ENCODE measurements at regions not wholly inside any gene's neighbourhood (a gene's known extent, or its start where the extent isn't known, plus 50 kb on each side); places are given as distances from the start of the nearest gene placed in this dataset.

- H2BK15ac ChIP-seq (ENCODE audit: low read length): no peak overlapping the region
- no peak overlapping the region for H3K27ac ChIP-seq (ENCODE audit: low read depth, low read length)
- H2BK5ac ChIP-seq (ENCODE audit: low read depth, low read length): no peak overlapping the region
- no peak overlapping the region for H2BK20ac ChIP-seq (ENCODE audit: low read length)
- no peak overlapping the region for H3K56ac ChIP-seq (replicated peaks; ENCODE audit: insufficient read length, low read depth, low read length)
- ChIA-PET POLR2A (ENCODE audit: partially characterized antibody) (no interaction called here), CTCF (ENCODE audit: partially characterized antibody) (interaction anchor here (0.6 to 0.8 kb wide), 4 partner anchors 10 to 1268 kb away, joined by 3 read pairs; no protein-coding TSS in a partner anchor)
- no peak overlapping the region for H3K4me2 ChIP-seq (ENCODE audit: insufficient read depth in 1 of 2, low read depth in 2 of 2, low read length in 2 of 2)
- H3K4me3 ChIP-seq (ENCODE audit: extremely low read depth in 1 of 4, insufficient read depth in 2 of 4, low read depth in 3 of 4, low read length in 4 of 4): no peak overlapping the region
- no peak overlapping the region for H4K8ac ChIP-seq (ENCODE audit: extremely low read depth, insufficient read depth, low read length)
- H4K20me1 ChIP-seq (replicated peaks in 1 of 2; ENCODE audit: control insufficient read depth in 1 of 2, insufficient read depth in 2 of 2, low read length in 2 of 2): no peaks in the 10 kb centered on the region
- no peak overlapping the region for H3K4ac ChIP-seq (replicated peaks; ENCODE audit: insufficient read length, low read depth, low read length)
- no peak overlapping the region for H3K14ac ChIP-seq (ENCODE audit: insufficient read length)
- no peaks in the 10 kb centered on the region for H3K9me3 ChIP-seq (ENCODE audit: insufficient read depth in 2 of 2, low read depth in 1 of 2, low read length in 1 of 2)
- H3K4me1 ChIP-seq (replicated peaks in 1 of 4; ENCODE audit: control insufficient read depth in 3 of 4, insufficient read depth in 4 of 4, low read length in 3 of 4): no peaks in the 10 kb centered on the region
- H3K79me2 ChIP-seq (ENCODE audit: control insufficient read depth in 1 of 2, insufficient read depth in 2 of 2, low read length in 2 of 2): no peaks in the 10 kb centered on the region
- no peaks in the 10 kb centered on the region for H3K79me1 ChIP-seq (ENCODE audit: low read depth, low read length)
- FAIRE-seq (no peak), DNase-seq (ENCODE audit: low read depth in 1 of 2, low spot score in 2 of 2) (no peak)
- H3K23ac ChIP-seq (ENCODE audit: insufficient read length): no peak overlapping the region
- no peak overlapping the region for H2BK12ac ChIP-seq (ENCODE audit: low read depth, low read length)
- no peak overlapping the region for H4K91ac ChIP-seq (replicated peaks; ENCODE audit: insufficient read length, low read length)
- no peaks in the 10 kb centered on the region for H3K27me3 ChIP-seq (replicated peaks in 1 of 4; ENCODE audit: control insufficient read depth in 3 of 4, extremely low read depth in 1 of 4, insufficient read depth in 3 of 4, low read length in 3 of 4)
- H2AK5ac ChIP-seq (ENCODE audit: low read depth, low read length): no peak overlapping the region
- no peak overlapping the region for H4K5ac ChIP-seq (ENCODE audit: insufficient read length, low read depth, low read length)
- no peaks in the 10 kb centered on the region for H3K23me2 ChIP-seq (ENCODE audit: low read depth, low read length)
- no peak overlapping the region for H3K18ac ChIP-seq (ENCODE audit: extremely low read depth, low read length)
- no peaks in the 10 kb centered on the region for H3K36me3 ChIP-seq (ENCODE audit: control insufficient read depth in 2 of 4, insufficient read depth in 4 of 4, low read length in 3 of 4)
- H2BK120ac ChIP-seq (replicated peaks; ENCODE audit: low read depth, low read length): no peak overlapping the region
- 81% methylated on average over 1 of the region's 1 CpG; no CpG with 5 or more reads in 1 of the 2 experiments for WGBS, 2 experiments (ENCODE audit: extremely low coverage in 1 of 2, insufficient coverage in 1 of 2, insufficient read length in 1 of 2, insufficient replicate concordance in 2 of 2, low coverage in 1 of 2, low lambda C conversion rate in 2 of 2, missing lambda C conversion rate in 1 of 2)
- H2AFZ ChIP-seq (ENCODE audit: low read length): no peak overlapping the region
- no peak overlapping the region for H3K9ac ChIP-seq (replicated peaks in 1 of 4; ENCODE audit: extremely low read depth in 1 of 4, low read depth in 3 of 4, low read length in 3 of 4)
- no peak for TF ChIP-seq MAX (IDR thresholded peaks at IDR 0.05)
- TF ChIP-seq E2F6 (IDR thresholded peaks at IDR 0.05): no peak
- TF ChIP-seq KDM5A (IDR thresholded peaks at IDR 0.05; ENCODE audit: low read length): no peak
- no peak for TF ChIP-seq ATF3 (IDR thresholded peaks at IDR 0.05; ENCODE audit: insufficient read depth, low read depth, low read length)
- no peak for TF ChIP-seq JUND (IDR thresholded peaks at IDR 0.05; ENCODE audit: low read length)
- no peak for TF ChIP-seq SP4 (IDR thresholded peaks at IDR 0.05; ENCODE audit: low read length)
- TF ChIP-seq BCL11A (IDR thresholded peaks at IDR 0.05; ENCODE audit: low read depth in 2 of 2, low read length in 2 of 2): no peak
- no peak for TF ChIP-seq TAF7 (optimal IDR thresholded peaks at IDR 0.05; ENCODE audit: borderline replicate concordance, low read depth, low read length)
- TF ChIP-seq JUN (IDR thresholded peaks at IDR 0.05; ENCODE audit: low read depth, low read length): no peak
- TF ChIP-seq YY1 (IDR thresholded peaks at IDR 0.05; ENCODE audit: low read depth, low read length): no peak
- TF ChIP-seq TBP (IDR thresholded peaks at IDR 0.05; ENCODE audit: low read depth, low read length): no peak
- TF ChIP-seq KDM1A (IDR thresholded peaks at IDR 0.05; ENCODE audit: borderline replicate concordance, low read length): no peak
- TF ChIP-seq EZH2 (IDR thresholded peaks at IDR 0.05; ENCODE audit: low read depth, low read length, severe bottlenecking): no peak
- TF ChIP-seq PHF8 (conservative IDR thresholded peaks at IDR 0.05; ENCODE audit: low read depth, low read length): no peak
These were observed 132.6 kb upstream of the ITGA1 start for GRCh38 chr5:52655163-52655562.

Measured in H1 (cell line).